Loucy (cell line): ENCODE measurements at regions not wholly inside any gene's neighbourhood (a gene's known extent, or its start where the extent isn't known, plus 50 kb on each side); places are given as distances from the start of the nearest gene placed in this dataset.
"Not testable (repeated sequence)": the region's sequence is repeated elsewhere in the genome, so short reads cannot be mapped to it uniquely, and the experiment has no call there.

Experiments
- EZH2phosphoT487 ChIP-seq: fragments of 200-600 bp; IDR thresholded peaks from 2 replicates; pipeline ENCODE4 v1.6.1; 2018; ENCODE audit warnings: antibody characterized with exemption, mild to moderate bottlenecking, moderate library complexity, borderline replicate concordance
- TF ChIP-seq, protein P1 (sequence below): fragments of 200-600 bp; sonication (generic); conservative IDR thresholded peaks from 2 replicates; pipeline ENCODE4 v1.5.1; 2014; ENCODE audit warnings: mild to moderate bottlenecking, antibody characterized with exemption, low read length

DNA sequence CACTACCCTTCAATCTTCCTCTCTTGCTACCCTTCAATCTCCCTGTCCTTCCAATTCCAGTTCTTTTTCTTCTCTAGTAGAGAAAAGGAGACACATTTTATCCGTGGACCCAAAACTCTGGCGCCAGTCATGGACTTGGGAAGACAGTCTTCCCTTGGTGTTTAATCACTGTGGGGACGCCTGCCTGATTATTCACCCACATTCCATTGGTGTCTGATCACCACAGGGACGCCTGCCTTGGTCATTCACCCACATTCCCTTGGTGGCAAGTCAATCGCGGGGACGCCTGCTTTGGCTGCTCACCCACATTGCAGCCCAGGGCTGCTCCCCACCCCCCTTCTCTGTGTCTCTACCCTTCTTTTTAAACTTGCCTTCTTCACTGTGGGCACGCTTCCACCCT lies 55.9 kb downstream of the BBS10 start:
- TF ChIP-seq, protein P1, sequence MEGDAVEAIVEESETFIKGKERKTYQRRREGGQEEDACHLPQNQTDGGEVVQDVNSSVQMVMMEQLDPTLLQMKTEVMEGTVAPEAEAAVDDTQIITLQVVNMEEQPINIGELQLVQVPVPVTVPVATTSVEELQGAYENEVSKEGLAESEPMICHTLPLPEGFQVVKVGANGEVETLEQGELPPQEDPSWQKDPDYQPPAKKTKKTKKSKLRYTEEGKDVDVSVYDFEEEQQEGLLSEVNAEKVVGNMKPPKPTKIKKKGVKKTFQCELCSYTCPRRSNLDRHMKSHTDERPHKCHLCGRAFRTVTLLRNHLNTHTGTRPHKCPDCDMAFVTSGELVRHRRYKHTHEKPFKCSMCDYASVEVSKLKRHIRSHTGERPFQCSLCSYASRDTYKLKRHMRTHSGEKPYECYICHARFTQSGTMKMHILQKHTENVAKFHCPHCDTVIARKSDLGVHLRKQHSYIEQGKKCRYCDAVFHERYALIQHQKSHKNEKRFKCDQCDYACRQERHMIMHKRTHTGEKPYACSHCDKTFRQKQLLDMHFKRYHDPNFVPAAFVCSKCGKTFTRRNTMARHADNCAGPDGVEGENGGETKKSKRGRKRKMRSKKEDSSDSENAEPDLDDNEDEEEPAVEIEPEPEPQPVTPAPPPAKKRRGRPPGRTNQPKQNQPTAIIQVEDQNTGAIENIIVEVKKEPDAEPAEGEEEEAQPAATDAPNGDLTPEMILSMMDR = not testable (repeated sequence)
- not testable (repeated sequence) for TF ChIP-seq EZH2phosphoT487
